ENCODE measurements at regions not wholly inside any gene's neighbourhood (a gene's known extent, or its start where the extent isn't known, plus 50 kb on each side); places are given as distances from the start of the nearest gene placed in this dataset.

DNA sequence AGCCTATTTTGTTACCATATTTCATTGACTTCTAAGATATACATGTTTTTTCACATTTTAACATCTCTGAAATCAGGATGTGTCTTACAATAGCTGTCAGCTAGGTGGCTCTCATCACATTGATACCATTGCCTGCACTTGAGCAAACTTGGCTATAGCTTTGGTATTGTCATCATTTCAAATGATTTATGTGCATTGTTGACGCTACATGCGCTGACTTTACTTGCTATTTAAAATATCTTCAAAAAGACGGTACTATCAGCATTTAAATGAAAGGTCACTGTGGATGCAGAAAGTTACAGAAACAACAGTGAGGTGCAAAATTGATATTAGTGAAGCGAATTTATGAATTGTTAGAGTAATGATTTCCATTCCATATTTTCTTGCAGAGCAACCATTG is 54.0 kb upstream of the ABHD2 start:
- FAIRE-seq (peak; percentile 74), ATAC-seq (no peak; the same call in 2 of the 3 replicates), DNase-seq (ENCODE audit: low read depth, low spot score) (no peak)
- TF ChIP-seq, protein P1, sequence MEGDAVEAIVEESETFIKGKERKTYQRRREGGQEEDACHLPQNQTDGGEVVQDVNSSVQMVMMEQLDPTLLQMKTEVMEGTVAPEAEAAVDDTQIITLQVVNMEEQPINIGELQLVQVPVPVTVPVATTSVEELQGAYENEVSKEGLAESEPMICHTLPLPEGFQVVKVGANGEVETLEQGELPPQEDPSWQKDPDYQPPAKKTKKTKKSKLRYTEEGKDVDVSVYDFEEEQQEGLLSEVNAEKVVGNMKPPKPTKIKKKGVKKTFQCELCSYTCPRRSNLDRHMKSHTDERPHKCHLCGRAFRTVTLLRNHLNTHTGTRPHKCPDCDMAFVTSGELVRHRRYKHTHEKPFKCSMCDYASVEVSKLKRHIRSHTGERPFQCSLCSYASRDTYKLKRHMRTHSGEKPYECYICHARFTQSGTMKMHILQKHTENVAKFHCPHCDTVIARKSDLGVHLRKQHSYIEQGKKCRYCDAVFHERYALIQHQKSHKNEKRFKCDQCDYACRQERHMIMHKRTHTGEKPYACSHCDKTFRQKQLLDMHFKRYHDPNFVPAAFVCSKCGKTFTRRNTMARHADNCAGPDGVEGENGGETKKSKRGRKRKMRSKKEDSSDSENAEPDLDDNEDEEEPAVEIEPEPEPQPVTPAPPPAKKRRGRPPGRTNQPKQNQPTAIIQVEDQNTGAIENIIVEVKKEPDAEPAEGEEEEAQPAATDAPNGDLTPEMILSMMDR (IDR thresholded peaks at IDR 0.05 in 2 of 3, conservative IDR thresholded peaks at IDR 0.05 in 1 of 3; ENCODE audit: control insufficient read depth in 2 of 3, extremely low read depth in 1 of 3, insufficient read depth in 1 of 3, low read depth in 3 of 3, low read length in 3 of 3) = peak in 2 of 3 experiments; percentile 15 to 34; a peak in 3 of 6 replicates
- no peak for TF ChIP-seq CREM (IDR thresholded peaks at IDR 0.05; ENCODE audit: low read depth)
- 0 out of 2 replicates have a peak, but pooled peaks have one; percentile 18 for TF ChIP-seq RAD21 (IDR thresholded peaks at IDR 0.05; ENCODE audit: insufficient read depth, low read depth, low read length)
- no peaks in the 10 kb centered on the region; the same call in 2 of the 3 replicates for H3K9me3 ChIP-seq (replicated peaks; ENCODE audit: control insufficient read depth, insufficient read depth, low read length)
- no peaks in the 10 kb centered on the region for H3K27me3 ChIP-seq (replicated peaks in 1 of 2; ENCODE audit: control insufficient read depth in 2 of 2, insufficient read depth in 2 of 2, low read length in 1 of 2)
- H4K20me1 ChIP-seq (ENCODE audit: control insufficient read depth, insufficient read depth) = no peaks in the 10 kb centered on the region
- ChIA-PET SMC1A (ENCODE audit: uncharacterized antibody, unreplicated experiment) (interaction anchor here (1.0 to 1.4 kb wide), 2 partner anchors 86 to 94 kb away, joined by 3 to 4 read pairs; no protein-coding TSS in a partner anchor), RAD21 (ENCODE audit: unreplicated experiment) (interaction anchor here (0.9 kb wide), 1 partner anchor 144 kb away, joined by 3 read pairs; no protein-coding TSS in a partner anchor), POLR2A (no interaction called here), CTCF (interaction anchor here (0.8 to 2.4 kb wide), 2 partner anchors 23 to 129 kb away, joined by 3 to 18 read pairs; no protein-coding TSS in a partner anchor)
- in situ Hi-C loops (cut with MboI) (no loop called here), intact Hi-C loops (cut with micrococcal nuclease; ENCODE audit: unreplicated experiment) (no loop called here)
- no peak overlapping the region for H3K9ac ChIP-seq (ENCODE audit: control insufficient read depth, insufficient read depth, low read length)
- no peak overlapping the region for H3K27ac ChIP-seq (ENCODE audit: control insufficient read depth, insufficient read depth)
- no peaks in the 10 kb centered on the region for H3K79me2 ChIP-seq (ENCODE audit: control insufficient read depth, insufficient read depth, low read length)
- BruUV-seq (replicated peaks) = no TSS peak
- H3K4me2 ChIP-seq (ENCODE audit: control insufficient read depth, insufficient read depth) = no peak overlapping the region
- H3K4me1 ChIP-seq (ENCODE audit: control insufficient read depth, insufficient read depth, low read length) = no peaks in the 10 kb centered on the region
- 16% methylated on average over 4 of the region's 4 CpGs for WGBS (ENCODE audit: insufficient coverage, insufficient replicate concordance, low lambda C conversion rate, missing lambda C conversion rate)
- H3K36me3 ChIP-seq (ENCODE audit: control insufficient read depth in 2 of 2, insufficient read depth in 2 of 2, low read length in 1 of 2) = no peaks in the 10 kb centered on the region
- H3K4me3 ChIP-seq = no peak overlapping the region
- no peak overlapping the region for H2AFZ ChIP-seq (ENCODE audit: control insufficient read depth, low read depth, low read length)

DNA sequence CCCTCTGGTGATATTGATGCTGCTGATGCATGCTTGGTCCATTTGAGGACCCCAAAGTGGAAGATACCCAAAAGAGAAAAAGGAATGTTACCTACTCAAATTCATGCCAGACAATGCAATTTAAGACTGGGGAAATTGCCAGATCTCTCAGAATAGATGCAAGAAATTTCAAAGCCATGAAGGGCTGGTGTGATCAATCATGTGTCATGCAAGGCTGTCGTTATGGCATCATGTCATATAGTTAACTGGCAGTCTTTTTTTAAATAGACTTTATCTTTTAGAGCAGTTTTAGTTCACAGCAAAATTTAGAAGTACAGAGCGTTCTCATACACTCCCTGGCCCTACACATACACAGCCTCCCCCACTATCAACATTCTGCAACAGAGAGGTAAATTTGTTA is 53.1 kb upstream of the ABHD2 start:
- Histone ChIP-seq H3K27ac (ENCODE audit: control insufficient read depth, insufficient read depth) (no peak overlapping the region), H2AFZ (ENCODE audit: control insufficient read depth, low read depth, low read length) (no peak overlapping the region), H4K20me1 (ENCODE audit: control insufficient read depth, insufficient read depth) (no peaks in the 10 kb centered on the region), H3K4me1 (ENCODE audit: control insufficient read depth, insufficient read depth, low read length) (no peaks in the 10 kb centered on the region), H3K4me2 (ENCODE audit: control insufficient read depth, insufficient read depth) (no peak overlapping the region), H3K79me2 (ENCODE audit: control insufficient read depth, insufficient read depth, low read length) (no peaks in the 10 kb centered on the region), H3K4me3 (no peak overlapping the region), H3K27me3 (replicated peaks in 1 of 2; ENCODE audit: control insufficient read depth in 2 of 2, insufficient read depth in 2 of 2, low read length in 1 of 2) (no peaks in the 10 kb centered on the region), H3K9me3 (replicated peaks; ENCODE audit: control insufficient read depth, insufficient read depth, low read length) (no peaks in the 10 kb centered on the region; the same call in 2 of the 3 replicates), H3K36me3 (ENCODE audit: control insufficient read depth in 2 of 2, insufficient read depth in 2 of 2, low read length in 1 of 2) (no peaks in the 10 kb centered on the region), H3K9ac (ENCODE audit: control insufficient read depth, insufficient read depth, low read length) (no peak overlapping the region)
- ChIA-PET POLR2A (no interaction called here), SMC1A (ENCODE audit: uncharacterized antibody, unreplicated experiment) (interaction anchor here (0.5 kb wide), 1 partner anchor 94 kb away, joined by 3 read pairs; no protein-coding TSS in a partner anchor), RAD21 (ENCODE audit: unreplicated experiment) (no interaction called here), CTCF (no interaction called here)
- in situ Hi-C loops (cut with MboI) (no loop called here), intact Hi-C loops (cut with micrococcal nuclease; ENCODE audit: unreplicated experiment) (no loop called here)
- ATAC-seq (no peak), FAIRE-seq (no peak), DNase-seq (ENCODE audit: low read depth, low spot score) (no peak)
- TF ChIP-seq LARP7 (IDR thresholded peaks at IDR 0.05) (no peak), WRNIP1 (IDR thresholded peaks at IDR 0.05; ENCODE audit: borderline replicate concordance, low read depth, low read length) (no peak)
- TF ChIP-seq, protein P2, sequence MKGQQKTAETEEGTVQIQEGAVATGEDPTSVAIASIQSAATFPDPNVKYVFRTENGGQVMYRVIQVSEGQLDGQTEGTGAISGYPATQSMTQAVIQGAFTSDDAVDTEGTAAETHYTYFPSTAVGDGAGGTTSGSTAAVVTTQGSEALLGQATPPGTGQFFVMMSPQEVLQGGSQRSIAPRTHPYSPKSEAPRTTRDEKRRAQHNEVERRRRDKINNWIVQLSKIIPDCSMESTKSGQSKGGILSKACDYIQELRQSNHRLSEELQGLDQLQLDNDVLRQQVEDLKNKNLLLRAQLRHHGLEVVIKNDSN (IDR thresholded peaks at IDR 0.05; ENCODE audit: borderline replicate concordance, extremely low read length, insufficient read depth, low read depth, low read length) = no peak
- WGBS (ENCODE audit: insufficient coverage, insufficient replicate concordance, low lambda C conversion rate, missing lambda C conversion rate) = 3% methylated on average over 2 of the region's 2 CpGs
- no TSS peak for BruUV-seq (replicated peaks)

All from GM12878 (cell line).